NCI-H774 (cell line): ENCODE measurements at regions not wholly inside any gene's neighbourhood (a gene's known extent, or its start where the extent isn't known, plus 50 kb on each side); places are given as distances from the start of the nearest gene placed in this dataset.

Source experiments
- DNase-seq: peaks from one replicate; lab custom pipeline; 2025; lab: John Stamatoyannopoulos, UW

DNA sequence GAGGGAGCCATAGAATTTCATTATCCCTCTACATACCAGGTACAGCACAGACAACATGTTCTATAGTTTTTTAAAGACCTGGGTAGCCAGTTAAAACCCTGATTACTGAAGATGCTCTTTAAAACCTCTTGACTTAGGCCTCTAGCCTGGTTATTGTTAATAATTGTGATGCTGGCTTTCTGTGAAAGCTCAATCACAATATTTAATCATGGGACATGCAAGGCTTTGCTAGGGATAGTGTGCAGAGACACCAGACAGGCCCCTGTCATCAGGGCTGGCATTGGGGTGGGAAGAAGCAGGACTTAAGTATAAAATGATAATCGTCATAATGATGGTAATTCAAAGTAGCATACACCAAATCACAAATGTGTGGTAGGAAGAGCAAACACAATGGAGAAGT lies 274.4 kb downstream of the PTBP2 start:
- DNase-seq: no peak

DNA sequence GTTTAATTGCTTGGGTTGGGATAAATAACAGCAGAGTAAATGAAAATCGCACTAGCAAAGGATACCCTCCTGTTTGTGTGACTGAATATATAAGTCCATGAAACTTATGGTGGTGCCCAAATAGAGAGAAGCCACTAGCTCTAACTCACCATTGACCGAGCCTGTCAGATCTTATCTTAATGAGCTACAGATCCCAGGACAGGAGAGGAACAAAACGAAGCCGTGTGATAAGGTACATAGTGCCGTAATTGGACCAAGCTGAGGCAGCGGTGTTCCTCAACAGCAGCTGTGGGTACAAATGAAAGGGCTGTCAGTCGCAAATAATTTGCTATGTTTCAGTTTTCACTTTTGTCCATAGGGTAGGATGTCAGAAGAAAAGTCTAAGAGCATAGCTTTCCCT lies 276.1 kb downstream of the PTBP2 start:
- no peak for DNase-seq

DNA sequence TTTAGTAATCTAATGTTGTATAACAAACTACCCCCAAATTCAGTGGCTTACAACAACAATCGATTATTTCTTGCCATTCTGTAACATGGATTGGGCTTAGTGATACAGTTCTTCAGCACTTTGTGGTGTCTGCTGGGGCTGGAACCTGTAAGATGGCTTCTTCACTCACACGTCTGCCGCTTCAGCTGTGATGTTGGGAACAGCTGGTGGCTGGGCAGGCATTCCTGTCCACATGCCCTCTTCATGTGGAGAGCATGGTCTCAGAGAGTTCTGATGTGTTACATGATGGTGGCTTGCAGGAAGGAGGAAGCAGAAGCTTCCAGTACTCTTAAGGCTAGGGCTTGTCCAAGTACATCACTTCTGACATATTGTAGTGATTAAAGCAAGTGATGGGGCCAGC lies 276.9 kb downstream of the PTBP2 start:
- no peak for DNase-seq

DNA sequence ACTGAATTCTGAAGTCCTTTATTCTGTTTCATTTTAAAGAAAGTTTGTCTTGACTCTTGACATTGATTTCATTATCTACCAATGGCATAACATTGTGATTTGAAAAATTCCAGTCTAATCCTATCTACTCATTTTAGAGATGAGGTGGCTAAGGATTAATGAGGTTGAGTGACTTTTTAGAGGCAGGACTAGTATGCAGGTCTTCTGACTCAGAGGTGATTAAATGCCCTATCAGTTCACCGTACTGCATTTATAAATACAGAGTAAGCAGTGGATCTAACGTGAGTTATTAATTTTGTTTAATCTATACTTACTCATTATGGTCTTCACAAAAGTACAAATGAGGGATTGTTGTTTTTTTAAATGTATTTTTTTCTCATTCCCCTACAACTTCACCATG lies 277.6 kb downstream of the PTBP2 start:
- no peak for DNase-seq

DNA sequence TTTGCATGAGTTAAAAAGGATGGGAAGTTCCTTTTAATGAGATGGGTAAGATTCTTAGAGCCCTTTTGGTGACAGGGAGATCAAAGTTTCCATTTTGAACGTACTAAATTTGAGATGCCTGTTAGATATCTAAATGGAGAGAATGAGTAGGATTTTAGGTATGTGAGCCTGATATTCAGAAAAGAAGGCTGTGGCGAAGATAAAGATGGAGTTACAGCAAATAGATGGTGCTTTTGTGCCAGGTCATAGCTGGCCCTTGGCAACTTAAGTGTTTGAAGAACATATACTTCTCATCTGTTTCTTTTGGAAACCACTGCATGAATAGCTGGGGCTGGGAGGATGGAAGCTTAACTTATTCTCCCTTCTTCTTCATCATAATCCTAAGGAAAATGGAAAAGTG lies 282.5 kb downstream of the PTBP2 start:
- DNase-seq: no peak

DNA sequence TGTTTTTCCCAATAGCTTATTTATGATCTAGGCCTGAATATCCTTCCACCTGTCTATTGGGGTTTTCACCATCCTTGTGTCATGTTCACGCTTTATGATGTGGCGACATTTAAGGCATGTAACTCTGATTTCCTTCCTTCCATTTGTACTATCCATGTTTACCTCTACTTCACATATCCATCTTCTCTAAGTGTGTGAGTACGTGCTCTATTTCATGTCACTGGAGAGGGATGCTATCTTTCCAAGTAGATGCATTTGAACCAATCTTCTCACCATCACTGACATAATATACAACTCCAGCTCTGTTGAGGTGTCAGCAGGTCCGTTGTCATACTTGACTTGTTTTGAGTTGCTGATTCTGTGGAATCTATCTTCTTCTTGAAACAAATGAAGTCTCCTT lies 283.2 kb downstream of the PTBP2 start:
- DNase-seq: no peak

DNA sequence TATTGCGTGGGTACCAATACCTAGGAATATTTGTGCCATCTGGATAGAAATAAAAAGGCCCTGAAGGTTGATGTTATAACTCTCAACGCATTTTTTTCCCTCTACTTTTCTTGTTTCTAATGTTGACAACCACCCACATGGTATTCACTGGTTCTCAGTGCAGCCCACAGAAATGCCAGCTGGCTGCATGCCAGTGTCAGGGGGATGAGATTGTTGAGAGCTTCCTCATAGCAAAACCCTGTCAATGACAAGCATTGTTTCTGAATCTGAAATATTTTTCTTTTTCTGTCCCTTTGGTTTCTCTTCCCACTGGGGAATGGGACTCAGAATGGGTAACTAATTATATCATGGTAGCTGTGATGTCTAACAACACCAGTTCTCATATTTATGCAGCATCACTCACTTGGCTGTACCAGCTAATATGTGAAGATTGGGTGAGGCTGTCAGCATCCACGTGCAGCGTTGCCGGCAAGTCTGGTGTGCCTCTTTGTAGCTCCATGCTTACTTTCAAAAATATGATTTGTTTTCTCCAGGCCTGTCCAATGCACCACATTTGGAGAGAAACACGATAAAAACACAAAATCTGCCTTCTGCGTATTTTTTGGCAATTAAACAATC lies 284.6 kb downstream of the PTBP2 start:
- no peak for DNase-seq

DNA sequence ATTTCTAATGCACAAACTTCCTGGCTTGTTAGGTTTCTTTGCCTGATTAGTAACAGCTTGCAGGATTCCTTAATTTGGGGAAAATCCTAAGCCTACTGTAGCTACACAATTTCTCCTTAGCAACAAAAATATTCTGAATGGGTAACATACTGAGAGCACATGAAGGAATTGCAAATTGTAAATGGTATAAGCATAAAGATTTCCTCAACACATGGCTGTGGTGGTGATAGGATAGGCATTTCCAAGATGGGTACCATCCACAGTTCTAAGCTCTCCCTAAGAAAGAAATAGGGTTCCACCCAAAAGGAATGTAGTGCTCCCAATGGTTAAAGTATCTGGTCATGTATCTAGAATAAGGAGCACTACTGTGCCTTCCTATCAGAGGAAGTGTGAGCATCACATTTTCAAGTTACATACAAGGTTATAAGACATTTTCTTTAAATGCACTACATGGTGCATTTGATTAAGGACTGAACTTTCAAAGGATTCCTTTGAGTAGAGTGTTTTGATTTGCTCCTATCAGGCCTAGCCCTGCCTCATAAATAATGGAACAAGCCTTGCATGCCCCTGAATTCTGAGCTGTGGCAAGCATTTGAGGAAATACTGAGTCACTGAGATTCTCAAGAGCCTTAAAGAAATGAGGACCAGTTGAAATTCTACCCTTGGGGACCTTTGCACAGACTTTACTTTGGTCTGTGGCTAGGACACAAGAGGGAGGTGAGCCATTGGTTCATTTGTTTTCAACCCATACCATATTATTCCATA lies 286.4 kb downstream of the PTBP2 start:
- DNase-seq: no peak

DNA sequence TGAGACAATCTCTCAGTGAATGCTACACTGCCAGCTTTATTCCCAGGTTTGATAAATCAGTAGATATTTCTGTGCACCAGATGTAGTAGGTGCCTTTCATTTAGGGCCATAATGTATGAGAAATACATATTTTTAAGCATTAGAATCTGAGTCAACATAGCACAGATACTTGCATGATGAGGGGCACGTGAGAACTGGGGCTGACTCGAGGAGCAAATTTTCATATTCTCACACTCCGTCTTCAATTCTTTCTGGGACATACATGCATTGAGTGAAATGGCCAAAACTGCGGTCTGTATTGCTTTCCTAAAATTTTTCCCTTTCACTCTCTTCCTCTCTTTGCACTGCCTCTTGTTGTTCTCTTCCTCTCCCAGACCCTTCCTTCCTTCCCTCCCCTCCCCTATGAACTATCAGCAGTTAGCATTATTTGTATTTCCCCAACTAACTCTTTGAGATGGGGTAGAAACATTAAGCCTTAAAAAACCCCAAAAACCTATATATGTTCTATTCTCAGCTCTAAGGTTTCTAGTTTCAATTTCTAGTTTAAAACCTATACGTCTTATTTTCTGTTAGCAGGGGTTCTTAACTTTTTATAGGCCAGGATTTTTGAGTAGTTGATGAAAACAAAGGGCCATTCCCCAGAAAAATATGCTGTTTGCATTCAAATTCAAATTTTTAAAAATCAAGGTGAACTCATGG lies 289.1 kb downstream of the PTBP2 start:
- DNase-seq: no peak

DNA sequence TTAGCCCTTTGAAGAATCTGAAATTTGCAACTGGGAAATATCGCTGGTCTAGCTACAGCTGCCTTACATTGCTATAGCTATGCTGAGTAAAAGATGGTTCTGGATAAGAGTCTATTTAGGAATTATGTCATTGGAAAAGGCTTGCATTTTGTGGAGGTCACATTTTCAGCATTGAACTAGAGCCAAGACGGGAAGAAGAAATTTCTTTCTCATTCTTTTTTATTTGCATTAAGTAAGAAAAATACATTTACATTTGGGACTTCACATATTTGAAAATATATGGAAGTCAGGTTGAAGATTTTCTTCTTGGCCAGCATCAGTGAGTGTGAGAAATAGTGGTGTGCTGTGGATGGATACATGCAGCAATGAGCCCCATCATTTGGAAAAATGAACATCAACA lies 291.6 kb downstream of the PTBP2 start:
- DNase-seq: no peak

DNA sequence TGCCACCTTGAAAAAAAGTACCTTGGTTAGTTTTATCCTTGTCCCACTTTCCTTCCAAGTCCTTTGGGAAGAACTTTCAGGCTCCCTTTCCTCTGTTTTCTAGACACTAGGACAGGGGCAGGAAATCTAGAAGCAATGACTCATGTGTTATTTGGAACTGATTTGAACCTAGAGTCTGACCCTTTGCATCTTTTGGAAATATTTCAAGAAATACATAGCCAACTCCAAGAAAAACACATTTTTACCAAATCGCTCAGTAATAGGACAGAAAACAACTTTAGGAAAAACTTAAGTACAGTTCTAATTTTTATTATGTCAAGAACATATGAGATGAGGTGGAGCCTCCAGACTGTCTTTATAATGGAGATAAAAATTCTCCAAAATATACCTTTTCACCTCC lies 292.4 kb downstream of the PTBP2 start:
- no peak for DNase-seq

DNA sequence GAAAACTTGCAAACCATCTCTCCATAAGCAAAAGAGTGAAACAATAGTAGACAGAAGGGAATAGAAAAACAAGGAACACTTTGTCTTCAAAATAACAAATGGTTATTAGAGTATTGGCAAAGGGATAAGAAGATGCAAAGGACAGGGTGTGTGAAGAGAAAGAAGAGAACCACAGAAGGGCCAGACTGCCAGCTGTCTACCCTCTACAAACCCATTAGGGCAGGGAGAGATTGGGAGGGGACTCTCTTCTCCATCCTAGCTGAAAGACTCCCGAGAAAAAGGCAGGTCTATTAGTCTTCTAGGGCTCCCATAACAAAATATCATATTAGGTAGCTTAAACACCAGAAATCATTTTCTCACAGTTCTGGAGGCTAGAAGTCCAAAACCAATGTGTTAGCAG lies 292.8 kb downstream of the PTBP2 start:
- no peak for DNase-seq

DNA sequence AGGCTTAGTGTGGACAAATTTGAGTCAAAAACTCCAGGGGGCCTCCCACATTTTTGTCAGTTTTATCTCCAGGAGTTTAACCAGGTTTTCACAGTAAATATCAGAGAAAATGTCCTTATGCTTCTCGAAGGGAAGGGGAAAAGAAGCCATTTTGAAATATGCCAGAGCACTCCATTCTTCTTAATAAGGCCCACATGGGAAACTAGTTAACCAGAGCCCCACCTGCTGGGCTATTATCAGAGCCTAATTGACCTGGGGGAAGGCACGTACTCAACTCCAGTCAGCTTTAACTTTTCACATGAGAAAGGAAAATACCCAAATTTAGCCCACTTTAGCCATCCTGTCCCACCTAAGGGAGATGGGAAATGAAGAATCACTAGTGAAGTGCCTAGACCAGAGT lies 296.3 kb downstream of the PTBP2 start:
- DNase-seq: no peak
